ENCODE measurements at regions not wholly inside any gene's neighbourhood (a gene's known extent, or its start where the extent isn't known, plus 50 kb on each side); places are given as distances from the start of the nearest gene placed in this dataset.

GRCh38 chr10:16360001-16360400 is 76.8 kb upstream of the PTER start:
- DNase-seq (ENCODE audit: low read depth, low spot score) = no peak
- ChIA-PET CTCF (no interaction called here), POLR2A (no interaction called here)
- no peak overlapping the region for H3K4me3 ChIP-seq (ENCODE audit: low read depth, low read length)
- no peaks in the 10 kb centered on the region for H3K27me3 ChIP-seq (ENCODE audit: control insufficient read depth, insufficient read depth, low read length)
- no peak for TF ChIP-seq CTCF (IDR thresholded peaks at IDR 0.05; ENCODE audit: low read depth, low read length)
- peaks cover 6% of the 10 kb centered on the region for H3K9me3 ChIP-seq (ENCODE audit: control insufficient read depth, insufficient read depth, low read length)
- no peak overlapping the region for H3K27ac ChIP-seq (ENCODE audit: low read depth, low read length)

GRCh38 chr10:16360425-16360824 is 76.4 kb upstream of the PTER start:
- H3K27me3 ChIP-seq (ENCODE audit: control insufficient read depth, insufficient read depth, low read length) = no peaks in the 10 kb centered on the region
- CTCF ChIA-PET = no interaction called here
- H3K4me3 ChIP-seq (ENCODE audit: low read depth, low read length) = no peak overlapping the region
- POLR2A ChIA-PET = no interaction called here
- DNase-seq (ENCODE audit: low read depth, low spot score) = no peak
- no peak overlapping the region for H3K27ac ChIP-seq (ENCODE audit: low read depth, low read length)
- H3K9me3 ChIP-seq (ENCODE audit: control insufficient read depth, insufficient read depth, low read length) = peaks cover 6% of the 10 kb centered on the region
- no peak for TF ChIP-seq CTCF (IDR thresholded peaks at IDR 0.05; ENCODE audit: low read depth, low read length)

- H3K9me3 ChIP-seq (ENCODE audit: control insufficient read depth, insufficient read depth, low read length) = peaks cover 6% of the 10 kb centered on the region
- H3K27me3 ChIP-seq (ENCODE audit: control insufficient read depth, insufficient read depth, low read length) = no peaks in the 10 kb centered on the region
- no peak for TF ChIP-seq CTCF (IDR thresholded peaks at IDR 0.05; ENCODE audit: low read depth, low read length)
- no peak for DNase-seq (ENCODE audit: low read depth, low spot score)
- CTCF ChIA-PET = no interaction called here
- no peak overlapping the region for H3K27ac ChIP-seq (ENCODE audit: low read depth, low read length)
- POLR2A ChIA-PET = no interaction called here
- no peak overlapping the region for H3K4me3 ChIP-seq (ENCODE audit: low read depth, low read length)
Measured at GRCh38 chr10:16361086-16361485, 75.7 kb upstream of the PTER start.

GRCh38 chr10:16363741-16364140 is 73.1 kb upstream of the PTER start:
- H3K27ac ChIP-seq (ENCODE audit: low read depth, low read length) = no peak overlapping the region
- DNase-seq (ENCODE audit: low read depth, low spot score) = no peak
- peaks cover 6% of the 10 kb centered on the region for H3K9me3 ChIP-seq (ENCODE audit: control insufficient read depth, insufficient read depth, low read length)
- no peaks in the 10 kb centered on the region for H3K27me3 ChIP-seq (ENCODE audit: control insufficient read depth, insufficient read depth, low read length)
- TF ChIP-seq CTCF (IDR thresholded peaks at IDR 0.05; ENCODE audit: low read depth, low read length) = no peak
- CTCF ChIA-PET = no interaction called here
- POLR2A ChIA-PET = no interaction called here
- no peak overlapping the region for H3K4me3 ChIP-seq (ENCODE audit: low read depth, low read length)

- ChIA-PET POLR2A (no interaction called here), CTCF (no interaction called here)
- no peak for TF ChIP-seq CTCF (IDR thresholded peaks at IDR 0.05; ENCODE audit: low read depth, low read length)
- no peak for DNase-seq (ENCODE audit: low read depth, low spot score)
- no peaks in the 10 kb centered on the region for H3K27me3 ChIP-seq (ENCODE audit: control insufficient read depth, insufficient read depth, low read length)
- H3K27ac ChIP-seq (ENCODE audit: low read depth, low read length) = no peak overlapping the region
- no peak overlapping the region for H3K4me3 ChIP-seq (ENCODE audit: low read depth, low read length)
- no peaks in the 10 kb centered on the region; the same call in 1 of the 2 replicates for H3K9me3 ChIP-seq (ENCODE audit: control insufficient read depth, insufficient read depth, low read length)
Measured at GRCh38 chr10:16367621-16368292, 69.1 kb upstream of the PTER start.
